Smooth muscle cell (in vitro differentiated cells): ENCODE measurements at regions not wholly inside any gene's neighbourhood (a gene's known extent, or its start where the extent isn't known, plus 50 kb on each side); places are given as distances from the start of the nearest gene placed in this dataset.

ENCODE experiments used
- DNase-seq: peaks from one replicate; lab custom pipeline; 2025; ENCODE audit not compliant: unreplicated experiment; lab: John Stamatoyannopoulos, UW
- H2AFZ ChIP-seq: fragments of 200-600 bp; sonication (generic); 2 replicates; pipeline ENCODE4 v1.6.0; 2016; ENCODE audit warnings: antibody characterized with exemption, low read depth, mild to moderate bottlenecking
- H3F3A ChIP-seq: fragments of 200-600 bp; sonication (generic); 2 replicates; pipeline ENCODE4 v1.6.0; 2017; ENCODE audit warnings: antibody characterized with exemption, low read depth
- H3K27ac ChIP-seq: fragments of 200-600 bp; sonication (generic); 2 replicates; pipeline ENCODE4 v1.5.1; 2016; ENCODE audit warnings: low read depth, mild to moderate bottlenecking
- H3K27me3 ChIP-seq: fragments of 200-600 bp; sonication (generic); 2 replicates; pipeline ENCODE4 v1.6.1; 2016; ENCODE audit warnings: low read depth, mild to moderate bottlenecking
- H3K36me3 ChIP-seq: fragments of 200-600 bp; sonication (generic); 2 replicates; pipeline ENCODE4 v1.5.1; 2016; ENCODE audit warnings: low read depth
- H3K4me1 ChIP-seq: fragments of 200-600 bp; sonication (generic); 2 replicates; pipeline ENCODE4 v1.5.1; 2016; ENCODE audit warnings: low read depth
- H3K4me2 ChIP-seq: fragments of 200-600 bp; sonication (generic); 2 replicates; pipeline ENCODE4 v1.6.0; 2016; ENCODE audit warnings: mild to moderate bottlenecking
- H3K4me3 ChIP-seq: fragments of 200-600 bp; sonication (generic); 2 replicates; pipeline ENCODE4 v1.5.1; 2016; ENCODE audit warnings: mild to moderate bottlenecking
- H3K79me2 ChIP-seq: fragments of 200-600 bp; sonication (generic); 2 replicates; pipeline ENCODE4 v1.6.0; 2016; ENCODE audit warnings: low read depth, mild to moderate bottlenecking
- H3K9ac ChIP-seq: fragments of 200-600 bp; sonication (generic); 2 replicates; pipeline ENCODE4 v1.6.0; 2016; ENCODE audit warnings: low read depth
- H3K9me3 ChIP-seq: fragments of 200-600 bp; sonication (generic); replicated peaks from 2 replicates; pipeline ENCODE4 v1.5.1; 2016; ENCODE audit warnings: low read depth
- H4K20me1 ChIP-seq: fragments of 200-600 bp; sonication (generic); 2 replicates; pipeline ENCODE4 v1.6.0; 2016; ENCODE audit warnings: low read depth
- WGBS: methylation state at CpG from one replicate; pipeline ENCODE4 v1.1.7; 2016; ENCODE audit warnings: low lambda C conversion rate; 5-methylcytosine and 5-hydroxymethylcytosine counted together
- TF ChIP-seq, protein P1 (sequence below): fragments of 200-600 bp; sonication (generic); IDR thresholded peaks from 2 replicates; pipeline ENCODE4 v1.5.1; 2017; ENCODE audit warnings: borderline replicate concordance, mild to moderate bottlenecking, antibody characterized with exemption; ENCODE audit not compliant: insufficient read depth, poor library complexity, severe bottlenecking

DNA sequence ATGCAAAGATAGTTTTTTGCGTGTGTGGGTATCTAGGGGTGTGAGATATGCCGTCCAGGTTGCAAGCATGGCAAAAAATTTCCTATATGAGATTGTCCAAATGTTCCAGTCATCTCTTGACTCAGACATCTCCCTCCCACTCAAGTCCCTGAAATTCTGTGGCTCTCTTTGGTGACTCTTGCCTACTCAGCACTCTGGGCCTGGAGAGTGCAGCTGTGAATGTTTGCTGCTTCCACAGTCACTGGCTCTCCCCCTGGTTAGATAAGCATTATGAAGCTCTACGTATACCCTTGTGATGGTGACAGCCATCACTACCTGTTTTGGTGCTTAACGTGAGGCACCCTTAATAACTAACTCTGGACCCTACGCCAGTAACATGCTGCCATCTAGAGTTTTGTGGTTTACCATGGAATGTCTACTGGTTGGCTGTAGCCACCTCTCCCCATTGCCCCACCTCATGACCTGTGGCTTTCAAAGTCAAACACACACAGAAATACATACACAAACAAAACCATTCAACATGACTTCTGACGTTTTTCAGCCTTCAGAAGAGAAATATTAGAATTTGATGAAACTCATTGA, 621.9 kb upstream of the CITED2 start:
- no peak overlapping the region for H3K4me3 ChIP-seq
- no peaks in the 10 kb centered on the region for H4K20me1 ChIP-seq
- no peaks in the 10 kb centered on the region for H3K36me3 ChIP-seq
- H2AFZ ChIP-seq = no peak overlapping the region
- no peak overlapping the region for H3K9ac ChIP-seq
- H3K9me3 ChIP-seq = no peaks in the 10 kb centered on the region
- H3K27ac ChIP-seq = peak overlapping the region; percentile 11
- H3F3A ChIP-seq = peaks cover 3% of the 10 kb centered on the region
- 44% methylated on average over 6 of the region's 6 CpGs for WGBS
- H3K4me2 ChIP-seq = no peak overlapping the region
- no peaks in the 10 kb centered on the region for H3K27me3 ChIP-seq
- no peaks in the 10 kb centered on the region for H3K79me2 ChIP-seq
- TF ChIP-seq, protein P1, sequence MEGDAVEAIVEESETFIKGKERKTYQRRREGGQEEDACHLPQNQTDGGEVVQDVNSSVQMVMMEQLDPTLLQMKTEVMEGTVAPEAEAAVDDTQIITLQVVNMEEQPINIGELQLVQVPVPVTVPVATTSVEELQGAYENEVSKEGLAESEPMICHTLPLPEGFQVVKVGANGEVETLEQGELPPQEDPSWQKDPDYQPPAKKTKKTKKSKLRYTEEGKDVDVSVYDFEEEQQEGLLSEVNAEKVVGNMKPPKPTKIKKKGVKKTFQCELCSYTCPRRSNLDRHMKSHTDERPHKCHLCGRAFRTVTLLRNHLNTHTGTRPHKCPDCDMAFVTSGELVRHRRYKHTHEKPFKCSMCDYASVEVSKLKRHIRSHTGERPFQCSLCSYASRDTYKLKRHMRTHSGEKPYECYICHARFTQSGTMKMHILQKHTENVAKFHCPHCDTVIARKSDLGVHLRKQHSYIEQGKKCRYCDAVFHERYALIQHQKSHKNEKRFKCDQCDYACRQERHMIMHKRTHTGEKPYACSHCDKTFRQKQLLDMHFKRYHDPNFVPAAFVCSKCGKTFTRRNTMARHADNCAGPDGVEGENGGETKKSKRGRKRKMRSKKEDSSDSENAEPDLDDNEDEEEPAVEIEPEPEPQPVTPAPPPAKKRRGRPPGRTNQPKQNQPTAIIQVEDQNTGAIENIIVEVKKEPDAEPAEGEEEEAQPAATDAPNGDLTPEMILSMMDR = peak; percentile 4
- H3K4me1 ChIP-seq = peaks cover 2% of the 10 kb centered on the region
- no peak for DNase-seq

DNA sequence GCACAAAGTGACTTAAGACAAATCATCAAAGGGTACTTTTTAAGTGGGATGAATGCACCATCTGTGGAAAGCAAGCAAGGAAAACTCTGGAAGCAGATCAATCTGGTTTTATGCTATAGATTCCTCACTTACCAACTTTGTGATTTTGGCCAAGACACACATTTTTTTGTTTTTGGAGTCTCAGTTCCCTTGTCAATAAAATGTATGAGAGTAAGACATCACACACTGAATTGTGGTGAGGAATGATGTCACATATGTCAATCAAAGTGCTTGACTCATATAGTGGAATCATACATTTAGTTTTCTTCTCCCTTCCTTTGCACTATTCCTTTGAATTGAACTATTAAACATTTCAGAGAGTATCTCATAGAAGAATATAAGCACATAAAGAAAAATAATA, 620.5 kb upstream of the CITED2 start:
- H3K27me3 ChIP-seq = no peaks in the 10 kb centered on the region
- H3K9ac ChIP-seq = no peak overlapping the region
- H4K20me1 ChIP-seq = no peaks in the 10 kb centered on the region
- peaks cover 14% of the 10 kb centered on the region for H3K4me1 ChIP-seq
- peaks cover 13% of the 10 kb centered on the region for H3F3A ChIP-seq
- TF ChIP-seq, protein P1 = no peak
- H3K79me2 ChIP-seq = no peaks in the 10 kb centered on the region
- no peaks in the 10 kb centered on the region for H3K9me3 ChIP-seq
- no peak overlapping the region for H3K4me2 ChIP-seq
- H3K27ac ChIP-seq = no peak overlapping the region
- H3K4me3 ChIP-seq = no peak overlapping the region
- no peaks in the 10 kb centered on the region for H3K36me3 ChIP-seq
- H2AFZ ChIP-seq = no peak overlapping the region
- no peak for DNase-seq

DNA sequence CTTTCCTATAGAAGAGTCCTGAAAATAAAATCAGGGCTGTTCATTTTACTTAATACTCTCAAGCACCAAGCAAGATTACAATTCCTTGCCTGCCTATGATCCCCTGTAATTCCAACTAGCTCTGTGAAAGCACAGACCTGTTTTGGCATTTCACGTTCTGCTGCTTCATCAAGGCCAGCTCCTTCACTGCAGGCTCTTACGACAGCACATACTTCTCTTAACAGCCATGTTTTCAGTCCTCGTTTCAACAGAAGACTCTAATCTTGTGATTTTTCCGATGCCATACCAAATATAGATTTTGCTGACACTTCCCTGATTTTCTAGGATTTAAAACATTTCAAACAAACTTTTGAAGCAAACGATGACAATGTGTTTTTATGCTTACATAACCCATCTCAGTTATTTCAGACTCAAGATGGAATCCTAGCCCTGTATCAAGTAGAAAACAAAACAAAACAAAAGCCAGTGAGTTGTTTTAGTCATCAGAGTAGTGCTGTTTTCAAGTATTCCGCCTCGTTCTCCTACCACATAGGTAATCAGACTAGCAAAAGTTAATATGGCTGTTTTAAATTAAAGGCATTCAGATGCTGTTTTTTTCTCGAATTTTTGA, 616.5 kb upstream of the CITED2 start:
- WGBS = 22% methylated on average over 8 of the region's 8 CpGs
- Histone ChIP-seq H3K4me2 (peak overlapping the region; percentile 71), H3K27ac (peak overlapping the region; percentile 70), H3K9ac (peak overlapping the region; percentile 56), H3F3A (peaks cover 19% of the 10 kb centered on the region), H3K27me3 (no peaks in the 10 kb centered on the region), H2AFZ (peak overlapping the region; percentile 76), H3K4me1 (peaks cover 16% of the 10 kb centered on the region), H3K4me3 (no peak overlapping the region), H4K20me1 (no peaks in the 10 kb centered on the region), H3K9me3 (no peaks in the 10 kb centered on the region), H3K79me2 (no peaks in the 10 kb centered on the region), H3K36me3 (no peaks in the 10 kb centered on the region)
- TF ChIP-seq, protein P1 = no peak
- DNase-seq = no peak
